ENCODE measurements at regions not wholly inside any gene's neighbourhood (a gene's known extent, or its start where the extent isn't known, plus 50 kb on each side); places are given as distances from the start of the nearest gene placed in this dataset.

- no peak for DNase-seq (ENCODE audit: low spot score)
Observed at GRCh38 chr5:105034401-105034763, 1471.8 kb upstream of the NUDT12 start.

GRCh38 chr5:105033637-105034400 lies 1471.2 kb upstream of the NUDT12 start:
- DNase-seq (ENCODE audit: low spot score): no peak

GRCh38 chr5:105032917-105033316 lies 1470.3 kb upstream of the NUDT12 start:
- DNase-seq (ENCODE audit: low spot score): no peak

- DNase-seq (ENCODE audit: low spot score): no peak
Observed at GRCh38 chr5:105030153-105030552, 1467.6 kb upstream of the NUDT12 start.

- DNase-seq (ENCODE audit: low spot score): no peak
Observed at GRCh38 chr5:105015098-105015497, 1452.5 kb upstream of the NUDT12 start.

GRCh38 chr5:104998572-104998971 lies 1436.0 kb upstream of the NUDT12 start:
- DNase-seq (ENCODE audit: low spot score): no peak

- DNase-seq (ENCODE audit: low spot score): no peak
Observed at GRCh38 chr5:104998169-104998568, 1435.6 kb upstream of the NUDT12 start.

GRCh38 chr5:104987074-104987473 lies 1424.5 kb upstream of the NUDT12 start:
- DNase-seq (ENCODE audit: low spot score): no peak

- no peak for DNase-seq (ENCODE audit: low spot score)
Observed at GRCh38 chr5:104977529-104977928, 1414.9 kb upstream of the NUDT12 start.

GRCh38 chr5:104967806-104968410 lies 1405.3 kb upstream of the NUDT12 start:
- DNase-seq (ENCODE audit: low spot score): no peak

- no peak for DNase-seq (ENCODE audit: low spot score)
Observed at GRCh38 chr5:104965006-104965405, 1402.4 kb upstream of the NUDT12 start.

GRCh38 chr5:104955479-104955878 lies 1392.9 kb upstream of the NUDT12 start:
- no peak for DNase-seq (ENCODE audit: low spot score)

- DNase-seq (ENCODE audit: low spot score): no peak
Observed at GRCh38 chr5:104952876-104953275, 1390.3 kb upstream of the NUDT12 start.

- DNase-seq (ENCODE audit: low spot score): no peak
Observed at GRCh38 chr5:104951829-104952228, 1389.2 kb upstream of the NUDT12 start.

- DNase-seq (ENCODE audit: low spot score): no peak
Observed at GRCh38 chr5:104947076-104947475, 1384.5 kb upstream of the NUDT12 start.

- DNase-seq (ENCODE audit: low spot score): peak; percentile 55
Observed at GRCh38 chr5:104942735-104943134, 1380.1 kb upstream of the NUDT12 start.

- no peak for DNase-seq (ENCODE audit: low spot score)
Observed at GRCh38 chr5:104941030-104941645, 1378.5 kb upstream of the NUDT12 start.

- no peak for DNase-seq (ENCODE audit: low spot score)
Observed at GRCh38 chr5:104937598-104937997, 1375.0 kb upstream of the NUDT12 start.

- no peak for DNase-seq (ENCODE audit: low spot score)
Observed at GRCh38 chr5:104932431-104932830, 1369.8 kb upstream of the NUDT12 start.

GRCh38 chr5:104928906-104929520 lies 1366.4 kb upstream of the NUDT12 start:
- DNase-seq (ENCODE audit: low spot score): no peak

- no peak for DNase-seq (ENCODE audit: low spot score)
Observed at GRCh38 chr5:104915226-104915625, 1352.6 kb upstream of the NUDT12 start.

GRCh38 chr5:104914536-104915070 lies 1352.0 kb upstream of the NUDT12 start:
- no peak for DNase-seq (ENCODE audit: low spot score)
